ENCODE measurements at regions not wholly inside any gene's neighbourhood (a gene's known extent, or its start where the extent isn't known, plus 50 kb on each side); places are given as distances from the start of the nearest gene placed in this dataset.
"Not testable (repeated sequence)": the region's sequence is repeated elsewhere in the genome, so short reads cannot be mapped to it uniquely, and the experiment has no call there.

GRCh38 chr11:72525466-72525865 is 91.1 kb upstream of the CLPB start:
- DNase-seq (ENCODE audit: low spot score in 2 of 2) (no peak), ATAC-seq (no peak)
- Mint-ChIP-seq H3K27ac (no peak overlapping the region), H3K36me3 (no peaks in the 10 kb centered on the region), H3K9me3 (no peaks in the 10 kb centered on the region)

DNA sequence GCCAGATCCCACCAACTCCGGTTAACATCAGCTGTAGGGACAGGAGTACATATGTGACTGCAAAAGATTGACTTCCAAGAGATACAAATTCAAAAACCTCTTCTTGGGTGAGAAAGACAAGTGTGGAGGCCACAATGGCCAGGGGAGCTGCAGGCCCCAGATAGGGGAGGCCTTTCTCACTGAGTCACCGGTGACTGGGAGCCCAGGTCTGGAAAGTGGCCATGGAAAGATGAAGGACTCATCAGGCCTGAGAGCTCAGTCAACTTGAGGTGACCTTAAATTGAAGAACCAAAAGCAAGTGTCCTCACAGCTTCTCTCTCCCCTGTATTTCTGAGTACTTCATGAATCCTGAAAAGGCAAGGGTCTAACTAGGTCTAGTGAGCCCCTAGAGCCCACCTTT is 90.4 kb upstream of the CLPB start:
- Mint-ChIP-seq H3K36me3 (no peaks in the 10 kb centered on the region), H3K27ac (no peak overlapping the region), H3K9me3 (no peaks in the 10 kb centered on the region)
- no peak for ATAC-seq
- DNase-seq (ENCODE audit: low spot score in 2 of 2): no peak

GRCh38 chr11:72523991-72524390 is 89.7 kb upstream of the CLPB start:
- H3K9me3 Mint-ChIP-seq: no peaks in the 10 kb centered on the region
- DNase-seq (ENCODE audit: low spot score in 2 of 2) (no peak), ATAC-seq (no peak)
- H3K36me3 Mint-ChIP-seq: no peaks in the 10 kb centered on the region
- no peak overlapping the region for H3K27ac Mint-ChIP-seq

- H3K36me3 Mint-ChIP-seq: no peaks in the 10 kb centered on the region
- DNase-seq (ENCODE audit: low spot score in 2 of 2): no peak
- ATAC-seq: no peak
- no peak overlapping the region for H3K27ac Mint-ChIP-seq
- no peaks in the 10 kb centered on the region for H3K9me3 Mint-ChIP-seq
Measured at GRCh38 chr11:72522186-72522585, 87.9 kb upstream of the CLPB start.

- no peak overlapping the region for H3K27ac Mint-ChIP-seq
Measured at GRCh38 chr11:72521664-72522063, 87.3 kb upstream of the CLPB start.

GRCh38 chr11:72520815-72521214 is 86.5 kb upstream of the CLPB start:
- ATAC-seq (no peak), DNase-seq (ENCODE audit: low spot score in 2 of 2) (no peak)
- H3K9me3 Mint-ChIP-seq: no peaks in the 10 kb centered on the region
- H3K36me3 Mint-ChIP-seq: no peaks in the 10 kb centered on the region
- no peak overlapping the region for H3K27ac Mint-ChIP-seq

More at GRCh38 chr11:72521664-72522063, 87.3 kb upstream of the CLPB start:
- DNase-seq (ENCODE audit: low spot score in 2 of 2) (no peak), ATAC-seq (no peak)
- Mint-ChIP-seq H3K36me3 (no peaks in the 10 kb centered on the region), H3K9me3 (no peaks in the 10 kb centered on the region)

GRCh38 chr11:72519882-72520281 is 85.6 kb upstream of the CLPB start:
- not testable (repeated sequence) for H3K9me3 Mint-ChIP-seq; DNase-seq (ENCODE audit: low spot score in 2 of 2); H3K36me3 Mint-ChIP-seq
- ATAC-seq: peak; percentile 64 to 81
- H3K27ac Mint-ChIP-seq: peak overlapping the region; percentile 23 to 53

GRCh38 chr11:72519220-72519881 is 85.0 kb upstream of the CLPB start:
- DNase-seq (ENCODE audit: low spot score in 2 of 2): peak in 1 of 2 donors; percentile 18
- H3K9me3 Mint-ChIP-seq: no peaks in the 10 kb centered on the region
- ATAC-seq: peak; percentile 59 to 64
- peak overlapping the region; percentile 23 to 53 for H3K27ac Mint-ChIP-seq
- no peaks in the 10 kb centered on the region for H3K36me3 Mint-ChIP-seq

- no peak for ATAC-seq
- H3K9me3 Mint-ChIP-seq: peaks cover 9 to 17% of the 10 kb centered on the region in 2 donors
Measured at GRCh38 chr11:72514331-72514730, 80.0 kb upstream of the CLPB start.

DNA sequence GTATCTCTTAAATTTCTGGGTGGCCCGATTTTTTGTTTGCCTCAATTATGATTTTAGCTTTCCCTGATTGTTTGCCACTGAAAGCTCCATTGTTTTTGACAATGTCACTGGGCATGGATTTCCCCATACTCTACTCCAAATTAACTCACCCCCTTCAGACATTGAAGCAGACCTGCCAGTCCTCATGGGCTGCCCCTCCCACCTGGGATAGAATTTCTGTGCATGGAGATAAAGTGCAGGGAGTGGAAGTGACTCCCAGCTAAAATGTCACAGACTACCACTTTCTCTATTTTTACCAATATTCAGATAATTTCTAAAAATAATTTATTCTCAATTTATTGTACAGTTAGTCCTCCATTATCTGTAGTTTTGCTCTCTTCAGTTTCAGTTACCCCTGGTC is 79.1 kb upstream of the CLPB start:
- DNase-seq (ENCODE audit: low spot score in 2 of 2) (no peak), ATAC-seq (no peak)
- Mint-ChIP-seq H3K36me3 (peaks cover 10 to 21% of the 10 kb centered on the region in 2 donors), H3K27ac (no peak overlapping the region), H3K9me3 (peaks cover 9 to 17% of the 10 kb centered on the region in 2 donors)

More at GRCh38 chr11:72514331-72514730, 80.0 kb upstream of the CLPB start:
- no peak for DNase-seq (ENCODE audit: low spot score in 2 of 2)
- Mint-ChIP-seq H3K36me3 (peaks cover 10 to 21% of the 10 kb centered on the region in 2 donors), H3K27ac (no peak overlapping the region)

- no peak for ATAC-seq
- peaks cover 10 to 21% of the 10 kb centered on the region in 2 donors for H3K36me3 Mint-ChIP-seq
- H3K9me3 Mint-ChIP-seq: peaks cover 9 to 21% of the 10 kb centered on the region in 2 donors
- H3K27ac Mint-ChIP-seq: no peak overlapping the region
- no peak for DNase-seq (ENCODE audit: low spot score in 2 of 2)
Measured at GRCh38 chr11:72512956-72513355, 78.6 kb upstream of the CLPB start.

- no peak for DNase-seq (ENCODE audit: low spot score in 2 of 2)
- Mint-ChIP-seq H3K9me3 (peaks cover 12 to 21% of the 10 kb centered on the region in 2 donors), H3K27ac (no peak overlapping the region), H3K36me3 (peaks cover 10 to 27% of the 10 kb centered on the region in 2 donors)
- ATAC-seq: peak in 1 of 2 donors; percentile 13
Measured at GRCh38 chr11:72511393-72512047, 77.2 kb upstream of the CLPB start.

- ATAC-seq (no peak), DNase-seq (ENCODE audit: low spot score in 2 of 2) (no peak)
- Mint-ChIP-seq H3K9me3 (peaks cover 12 to 35% of the 10 kb centered on the region in 2 donors), H3K27ac (no peak overlapping the region), H3K36me3 (peaks cover 10 to 22% of the 10 kb centered on the region in 2 donors)
Measured at GRCh38 chr11:72507050-72507449, 72.7 kb upstream of the CLPB start.

DNA sequence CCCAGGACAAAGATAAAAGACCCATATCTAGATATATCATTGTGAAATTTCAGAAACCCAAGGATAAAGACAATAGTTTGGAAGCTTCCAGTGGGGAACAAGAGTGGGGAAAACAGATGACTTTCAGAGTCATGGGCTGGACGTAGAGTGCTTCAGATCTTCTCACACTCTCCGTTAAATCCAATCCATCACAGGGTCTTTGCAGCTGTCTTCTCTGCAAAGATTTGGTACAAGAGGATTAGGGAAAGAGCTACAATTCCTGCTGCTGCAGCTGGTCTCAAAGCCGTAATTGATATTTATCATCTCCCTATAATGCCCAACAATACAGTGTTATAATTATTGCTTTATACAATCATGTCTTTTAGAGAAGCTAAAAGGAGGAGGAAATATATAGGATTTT is 63.4 kb upstream of the CLPB start:
- DNase-seq (ENCODE audit: low spot score in 2 of 2) (no peak), ATAC-seq (no peak)
- H3K9me3 Mint-ChIP-seq: peaks cover 11 to 12% of the 10 kb centered on the region in 2 donors
- H3K36me3 Mint-ChIP-seq: peaks cover 8% of the 10 kb centered on the region in 2 donors
- no peak overlapping the region for H3K27ac Mint-ChIP-seq

DNA sequence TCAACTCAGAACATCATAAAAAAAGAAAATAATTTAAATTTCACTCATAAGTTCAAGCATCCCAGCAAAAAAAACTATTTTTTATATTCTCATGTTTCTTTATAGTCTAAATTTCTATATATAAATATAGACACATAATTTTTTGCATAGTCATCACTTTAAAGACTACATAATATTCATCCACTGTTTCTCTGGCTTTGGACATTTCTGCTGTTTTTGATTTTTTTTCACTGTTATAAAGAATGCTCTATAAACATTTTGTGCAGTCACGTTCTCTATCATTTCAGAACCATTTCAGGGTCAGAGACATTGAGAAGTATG is 59.7 kb upstream of the CLPB start:
- no peak overlapping the region for H3K27ac Mint-ChIP-seq
- ATAC-seq: no peak
- DNase-seq (ENCODE audit: low spot score in 2 of 2): no peak
- no peaks in the 10 kb centered on the region for H3K36me3 Mint-ChIP-seq
- peaks cover 3 to 4% of the 10 kb centered on the region in 2 donors for H3K9me3 Mint-ChIP-seq

DNA sequence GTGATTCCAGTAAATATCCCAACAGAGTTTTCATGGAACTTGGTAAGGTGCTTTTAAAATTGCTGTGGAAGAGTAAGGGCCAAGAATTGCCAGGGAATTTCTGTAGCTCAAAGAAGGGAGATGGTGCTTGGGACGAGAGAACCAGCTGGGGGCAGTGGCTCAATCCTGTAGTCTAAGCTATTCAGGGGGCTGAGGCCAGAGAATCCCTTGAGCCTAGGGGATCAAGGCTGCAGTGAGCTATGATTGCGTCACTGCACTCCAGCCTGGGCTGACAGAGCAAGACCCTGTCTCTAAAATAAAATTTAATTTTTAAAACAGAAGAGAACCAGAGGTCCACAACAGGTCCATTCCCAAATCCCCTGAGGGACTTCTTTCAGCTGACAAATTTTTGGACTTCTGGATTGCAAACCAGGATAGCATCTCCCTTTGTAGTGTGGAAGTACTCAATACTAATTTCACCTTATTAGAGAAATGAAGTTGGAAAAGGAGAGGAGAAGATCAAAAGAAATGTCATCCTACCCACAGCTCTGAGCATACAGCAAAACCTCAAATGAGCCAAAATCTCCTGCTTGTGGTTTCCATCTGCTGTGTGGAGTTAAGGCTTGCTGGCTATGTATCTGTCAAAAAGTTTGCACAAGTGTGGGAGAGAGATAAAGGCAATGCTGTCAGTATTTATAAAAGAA is 59.2 kb upstream of the CLPB start:
- Mint-ChIP-seq H3K36me3 (no peaks in the 10 kb centered on the region), H3K9me3 (no peaks in the 10 kb centered on the region), H3K27ac (no peak overlapping the region)
- no peak for DNase-seq (ENCODE audit: low spot score in 2 of 2)
- ATAC-seq: no peak

DNA sequence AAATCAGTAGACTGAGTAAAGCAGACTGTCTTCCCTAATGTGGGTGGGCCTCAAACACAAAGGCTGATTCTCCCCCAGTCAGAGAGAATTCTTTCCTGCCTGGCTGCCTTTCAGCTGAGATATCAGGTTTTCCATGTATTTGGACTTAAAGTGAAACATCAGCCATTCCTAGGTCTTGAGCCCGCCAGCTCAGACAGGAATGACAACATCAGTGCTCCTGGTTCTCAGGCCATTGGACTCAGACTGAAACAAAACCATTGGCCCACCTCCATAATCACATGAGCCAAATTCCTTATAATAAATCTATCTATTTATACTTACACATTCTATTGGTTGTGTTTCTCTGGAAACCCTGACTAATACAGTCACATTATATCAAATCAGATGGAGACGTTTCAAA is 56.7 kb upstream of the CLPB start:
- DNase-seq (ENCODE audit: low spot score in 2 of 2): no peak
- ATAC-seq: no peak
- Mint-ChIP-seq H3K27ac (no peak overlapping the region), H3K9me3 (no peaks in the 10 kb centered on the region), H3K36me3 (no peaks in the 10 kb centered on the region)

Data from activated naive CD4-positive, alpha-beta T cell treated with anti-CD3 and anti-CD28 coated beads, Interleukin-2, amount 50 U/mL, for 72 hours (primary cell).